HG03432 (cell line): ENCODE measurements at regions not wholly inside any gene's neighbourhood (a gene's known extent, or its start where the extent isn't known, plus 50 kb on each side); places are given as distances from the start of the nearest gene placed in this dataset.
"Not testable (repeated sequence)": the region's sequence is repeated elsewhere in the genome, so short reads cannot be mapped to it uniquely, and the experiment has no call there.

Source experiments
- ATAC-seq: cut with Tn5 transposase; IDR thresholded peaks from one replicate; pipeline ENCODE4 v1.9.1; 2021; ENCODE audit warnings: mild to moderate bottlenecking, moderate library complexity; ENCODE audit not compliant: unreplicated experiment

DNA sequence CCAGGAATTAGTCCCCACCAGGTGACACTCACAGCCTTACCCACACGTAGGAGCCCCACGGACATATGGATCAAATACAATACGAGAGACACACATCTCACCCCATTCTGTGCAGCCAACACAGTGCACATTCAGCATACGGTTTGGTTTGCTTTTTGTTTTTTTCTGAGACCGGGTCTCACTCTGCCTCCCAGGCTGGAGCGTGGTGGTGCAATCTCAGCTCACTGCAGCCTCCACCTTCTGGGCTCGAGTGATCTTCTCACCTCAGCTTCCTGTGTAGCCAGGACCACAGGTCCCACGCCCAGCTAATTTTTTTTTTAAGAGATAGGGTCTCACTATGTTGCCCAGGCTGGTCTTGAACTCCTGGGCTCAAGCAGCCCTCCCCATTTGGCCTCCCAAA lies 102.8 kb downstream of the POTEB start:
- not testable (repeated sequence) for ATAC-seq

DNA sequence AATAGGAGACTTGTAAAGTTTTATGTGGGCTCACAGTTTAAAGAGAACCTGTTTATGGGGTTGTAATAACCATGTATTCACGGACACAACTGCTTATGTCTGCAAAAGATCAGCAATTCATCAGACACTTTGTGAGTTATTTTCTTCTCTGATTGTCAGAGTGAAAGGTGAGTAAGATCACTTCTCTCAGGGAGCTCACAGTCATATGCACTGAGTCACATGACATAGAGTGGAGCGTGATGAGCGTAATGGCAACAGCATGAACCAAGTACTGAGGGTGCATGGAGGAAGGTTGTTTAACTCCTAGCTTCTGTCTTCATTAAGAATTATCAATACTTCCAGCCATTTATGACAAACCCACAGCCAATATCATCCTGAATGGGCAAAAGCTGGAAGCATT lies 111.0 kb downstream of the POTEB start:
- ATAC-seq: not testable (repeated sequence)

DNA sequence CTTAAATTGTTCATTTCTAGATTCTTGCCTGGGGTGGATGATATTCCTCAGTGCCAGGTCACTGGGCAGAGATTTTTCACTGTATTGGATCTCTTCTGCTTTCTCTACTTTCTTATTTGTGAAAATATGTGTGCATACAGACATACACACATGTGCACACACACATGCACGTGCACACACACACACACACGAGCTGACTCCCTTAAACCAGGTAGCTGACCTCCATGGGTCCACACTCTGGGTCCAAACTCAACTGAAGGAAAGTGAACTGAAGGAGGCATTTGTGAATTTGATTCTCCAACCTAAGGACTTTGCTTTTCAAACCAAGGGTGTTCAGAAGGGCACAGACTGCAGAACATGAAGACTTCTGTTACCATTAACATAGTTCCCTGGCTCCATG lies 113.8 kb downstream of the POTEB start:
- ATAC-seq: not testable (repeated sequence)

DNA sequence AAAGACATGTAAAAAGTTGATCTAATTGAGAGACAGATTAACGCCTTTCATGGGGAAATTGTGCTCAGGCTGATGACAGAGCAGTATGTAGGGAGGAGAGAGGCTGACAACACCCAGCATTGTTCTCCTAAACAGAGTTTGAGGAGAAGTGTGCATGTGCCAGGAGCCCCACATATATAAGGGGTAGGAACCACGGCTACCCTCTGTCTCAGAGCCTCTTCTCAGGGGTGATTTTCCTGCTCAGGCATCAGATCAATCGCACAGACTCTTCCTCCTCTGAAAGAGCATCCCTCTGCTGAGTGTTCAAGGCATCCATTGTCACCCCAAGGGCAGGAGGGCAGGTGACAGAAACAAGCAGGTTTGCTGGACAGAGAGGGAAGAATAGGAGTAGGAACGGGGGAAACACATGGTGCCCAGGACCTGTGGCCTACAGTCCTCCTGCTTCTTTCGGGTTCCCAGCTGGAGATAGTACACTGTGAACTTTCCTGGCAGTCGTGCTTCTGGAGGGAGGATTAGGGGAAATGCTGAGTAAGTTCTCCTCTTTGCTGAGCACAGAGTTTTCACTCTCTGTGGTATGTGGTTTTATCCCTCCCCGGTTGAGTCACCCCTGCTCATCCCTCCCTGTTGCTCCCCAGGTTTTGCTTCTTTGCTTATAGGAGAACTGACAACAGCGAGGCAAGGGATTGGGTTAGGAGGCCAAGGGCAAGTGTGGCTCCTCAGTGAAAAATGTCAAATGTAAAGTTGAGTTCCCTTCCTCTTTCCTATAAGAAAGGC lies 117.1 kb downstream of the POTEB start:
- not testable (repeated sequence) for ATAC-seq

DNA sequence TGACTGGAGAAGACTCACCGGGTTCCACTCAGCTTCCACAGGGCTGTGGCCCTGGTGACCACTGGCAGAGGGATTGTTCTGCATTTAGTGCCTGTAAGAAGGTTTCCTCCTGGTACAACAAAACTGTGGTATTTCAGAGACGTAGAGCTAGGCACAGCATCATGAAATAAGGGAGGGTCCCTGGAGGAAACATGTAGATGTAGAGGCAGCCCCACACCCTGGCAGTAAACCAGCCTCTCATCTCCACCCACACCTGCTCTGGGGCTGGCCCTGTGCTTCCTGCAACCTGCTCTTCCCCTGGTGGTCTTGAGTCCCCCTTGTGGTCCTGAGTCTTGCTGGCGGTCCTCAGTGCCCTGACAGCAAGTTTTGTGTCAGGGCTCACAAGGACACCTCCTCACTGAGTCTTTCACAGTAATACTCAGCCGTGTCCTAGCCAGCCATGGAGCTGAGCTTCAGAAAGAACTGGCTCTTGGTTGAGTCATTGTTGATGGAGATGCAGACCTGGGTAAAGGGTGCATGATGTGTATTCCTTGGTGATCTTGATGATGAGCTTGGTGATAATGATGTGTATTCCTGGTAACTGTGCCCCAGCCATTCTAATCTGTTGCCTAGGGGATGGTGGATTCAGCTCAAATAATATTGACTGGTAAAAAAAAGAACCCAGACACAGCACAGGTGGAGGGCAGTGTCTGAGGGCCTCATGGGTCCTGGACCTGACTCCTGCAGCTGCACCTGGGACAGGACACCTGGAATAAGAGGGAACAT lies 118.0 kb downstream of the POTEB start:
- ATAC-seq: not testable (repeated sequence)

DNA sequence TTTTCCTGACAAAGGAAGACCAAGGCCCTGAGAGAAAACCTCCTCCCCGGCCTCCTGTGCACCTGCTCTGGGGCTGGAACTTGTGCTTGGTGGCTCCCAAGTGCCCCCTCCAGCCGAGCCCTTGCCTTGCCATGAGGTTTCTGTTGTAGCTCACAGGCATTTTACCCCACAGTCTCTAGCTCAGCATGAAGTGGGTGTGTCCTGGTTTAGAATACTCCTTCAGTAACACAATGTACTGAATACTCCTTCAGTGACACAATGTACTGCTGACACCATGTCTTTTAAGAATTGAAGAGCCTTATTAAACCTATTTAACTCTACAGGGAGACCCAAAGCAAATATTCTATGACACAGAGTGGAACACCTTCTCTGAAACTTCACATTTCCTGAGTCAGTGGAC lies 123.7 kb downstream of the POTEB start:
- ATAC-seq: not testable (repeated sequence)

DNA sequence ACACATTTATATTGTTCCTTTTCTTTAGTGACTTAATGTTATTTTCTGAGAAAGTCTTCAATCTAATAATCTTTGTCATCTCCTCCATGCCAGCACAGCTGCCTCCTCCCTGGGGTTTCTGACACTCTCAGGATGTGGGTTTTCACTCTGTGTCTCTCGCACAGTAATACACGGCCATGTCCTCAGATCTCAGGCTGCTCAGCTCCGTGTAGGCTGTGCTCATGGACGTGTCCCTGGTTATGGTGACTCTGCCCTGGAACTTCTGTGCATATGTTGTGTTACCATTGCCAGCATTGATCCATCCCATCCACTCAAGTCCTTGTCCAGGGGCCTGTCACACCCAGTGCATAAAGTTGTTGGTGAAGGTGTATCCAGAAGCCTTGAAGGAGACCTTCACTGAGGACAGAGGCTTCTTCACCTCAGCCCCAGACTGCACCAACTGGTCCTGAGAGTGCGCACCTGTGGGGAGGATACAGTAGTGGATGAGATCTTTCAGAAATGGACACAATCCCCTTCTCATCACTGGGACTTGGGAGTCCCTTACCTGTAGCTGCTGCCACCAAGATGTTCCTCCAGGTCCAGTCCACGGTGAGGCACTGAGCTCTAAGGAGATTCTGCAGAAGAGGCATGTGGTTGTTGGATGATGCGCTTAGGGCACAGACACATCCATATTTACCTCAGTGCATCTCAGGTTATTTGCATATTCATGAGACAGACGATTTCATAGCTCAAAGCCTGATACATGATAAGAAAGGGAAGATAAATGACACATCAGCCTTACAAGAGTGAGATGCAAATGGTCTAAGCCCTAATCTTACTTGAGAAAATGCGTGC lies 125.2 kb downstream of the POTEB start:
- ATAC-seq: not testable (repeated sequence)

DNA sequence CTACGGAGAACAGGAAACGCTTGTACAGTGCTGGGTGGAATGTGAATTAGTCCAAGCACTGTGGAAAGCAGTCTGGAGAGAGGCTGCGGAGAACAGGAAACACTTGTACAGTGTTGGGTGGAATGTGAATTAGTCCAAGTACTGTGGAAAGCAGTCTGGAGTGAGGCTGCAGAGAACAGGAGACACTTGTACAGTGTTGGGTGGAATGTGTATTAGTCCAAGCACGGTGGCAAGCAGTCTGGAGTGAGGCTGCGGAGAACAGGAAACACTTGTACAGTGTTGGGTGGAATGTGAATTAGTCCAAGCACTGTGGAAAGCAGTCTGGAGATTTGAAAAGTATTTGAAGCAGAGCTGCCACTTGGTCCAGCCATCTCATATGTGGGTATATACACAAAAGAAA lies 128.4 kb downstream of the POTEB start:
- ATAC-seq: not testable (repeated sequence)

DNA sequence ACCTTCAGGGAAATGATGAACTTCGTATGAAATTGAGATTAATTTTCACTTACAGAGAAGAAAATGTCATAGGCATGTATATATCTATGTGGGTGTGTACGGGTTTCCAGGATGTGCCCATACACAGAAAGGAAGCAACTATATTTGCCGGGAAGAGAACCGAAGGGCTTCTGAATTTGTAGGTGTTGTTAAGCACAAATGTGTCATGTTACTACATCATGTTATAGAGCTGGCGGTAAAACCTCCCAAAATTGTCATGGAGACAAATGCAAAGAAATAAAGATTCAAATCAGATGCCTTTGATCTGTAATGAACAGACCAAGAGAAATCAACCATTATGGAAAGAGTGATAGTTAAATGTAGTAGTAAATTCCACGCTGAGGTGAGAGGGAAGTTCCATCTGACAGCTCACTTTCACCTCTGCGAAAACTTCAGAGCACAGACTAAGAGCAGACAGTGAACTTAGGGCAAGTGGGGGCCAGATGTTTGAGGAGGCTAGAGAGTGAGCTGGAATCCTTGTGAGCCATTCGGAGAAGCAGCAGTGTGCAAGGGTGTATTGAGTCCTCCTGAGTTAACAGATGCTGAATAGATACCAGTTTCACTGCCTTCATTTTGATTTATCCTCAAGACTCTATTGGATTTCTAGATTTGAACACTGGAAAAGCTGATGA lies 133.2 kb downstream of the POTEB start:
- ATAC-seq: not testable (repeated sequence)

DNA sequence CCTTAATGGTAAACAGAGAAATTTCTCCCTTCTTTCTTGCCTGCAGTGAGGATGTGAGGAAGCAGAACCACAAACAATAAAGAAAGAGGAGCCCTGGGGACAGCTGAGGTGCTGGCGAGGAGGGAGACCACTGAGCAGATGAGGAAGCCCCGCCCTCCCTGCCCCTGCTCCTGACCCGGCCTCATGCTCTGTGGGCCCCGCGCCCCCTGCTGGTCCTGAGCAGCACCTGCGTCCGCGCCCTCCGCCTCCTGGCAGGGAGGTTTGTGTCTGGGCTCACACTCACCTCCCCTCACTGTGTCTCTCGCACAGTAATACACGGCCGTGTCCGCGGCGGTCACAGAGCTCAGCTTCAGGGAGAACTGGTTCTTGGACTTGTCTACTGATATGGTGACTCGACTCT lies 135.5 kb downstream of the POTEB start:
- ATAC-seq: peak; percentile 69

DNA sequence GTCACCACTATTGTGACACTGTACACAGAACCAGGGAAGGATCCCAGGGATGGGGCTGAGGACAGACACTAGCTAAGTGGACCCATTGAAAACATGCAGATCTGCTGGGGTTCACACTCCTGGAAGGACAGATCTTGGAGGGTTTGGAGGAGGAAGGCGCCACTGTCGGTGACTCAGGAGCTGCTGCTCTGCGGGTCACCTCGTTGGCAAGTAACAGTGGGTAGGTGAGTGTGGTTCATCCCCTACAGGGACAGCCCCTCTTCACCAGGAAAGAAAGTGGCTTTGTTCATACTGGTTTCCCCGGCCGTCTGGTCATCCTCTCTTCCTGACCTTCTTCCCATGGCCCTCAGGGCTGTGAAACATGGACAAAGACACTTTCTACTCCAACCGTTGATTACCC lies 139.5 kb downstream of the POTEB start:
- not testable (repeated sequence) for ATAC-seq

DNA sequence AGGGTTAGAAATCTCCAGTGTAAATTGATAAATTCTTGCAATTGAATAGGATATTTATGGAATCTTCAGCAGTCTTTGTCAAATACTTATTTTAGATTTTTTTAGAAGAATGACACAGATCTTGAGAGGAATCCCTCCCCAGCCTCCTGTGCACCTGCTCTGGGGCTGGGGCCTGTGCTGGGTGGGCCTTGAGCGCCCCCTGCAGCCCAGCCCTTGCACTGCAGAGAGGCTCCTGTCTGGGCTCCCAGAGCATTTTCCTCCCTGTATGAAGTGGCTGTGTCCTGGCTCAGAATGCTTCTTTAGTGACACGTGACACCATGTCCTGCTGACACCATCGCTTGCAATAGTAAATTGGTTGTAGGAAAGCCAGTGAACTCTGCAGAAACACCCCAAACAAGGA lies 141.1 kb downstream of the POTEB start:
- not testable (repeated sequence) for ATAC-seq

DNA sequence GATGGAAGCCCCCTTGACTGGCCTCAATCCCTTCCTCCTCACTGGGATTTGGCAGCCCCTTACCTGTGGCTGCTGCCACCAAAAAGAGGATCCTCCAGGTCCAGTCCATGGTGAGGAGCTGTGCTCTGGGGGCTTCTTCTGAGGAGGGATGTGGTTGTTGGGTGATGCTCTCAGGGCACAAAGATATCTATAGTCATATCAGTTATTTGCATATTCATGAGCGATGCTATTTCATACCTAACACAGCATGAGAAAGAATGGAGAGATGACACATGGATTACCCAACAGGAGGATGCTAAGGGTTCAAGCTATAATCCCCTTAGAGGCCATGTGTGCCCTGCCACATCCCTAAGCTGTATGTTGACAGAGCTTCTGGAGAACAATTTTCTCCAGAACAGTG lies 141.7 kb downstream of the POTEB start:
- not testable (repeated sequence) for ATAC-seq

DNA sequence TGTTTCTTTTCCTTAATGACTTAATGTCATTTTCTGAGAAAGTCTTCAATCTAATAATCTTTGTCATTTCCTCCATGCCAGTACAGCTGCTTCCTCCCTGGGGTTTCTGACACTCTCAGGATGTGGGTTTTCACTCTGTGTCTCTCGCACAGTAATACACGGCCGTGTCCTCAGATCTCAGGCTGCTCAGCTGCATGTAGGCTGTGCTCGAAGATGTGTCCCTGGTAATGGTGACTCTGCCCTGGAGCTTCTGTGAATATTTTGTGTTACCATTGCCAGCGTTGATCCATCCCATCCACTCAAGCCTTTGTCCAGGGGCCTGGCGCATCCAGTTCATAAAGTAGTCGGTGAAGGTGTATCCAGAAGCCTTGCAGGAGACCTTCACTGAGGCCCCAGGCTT lies 142.2 kb downstream of the POTEB start:
- not testable (repeated sequence) for ATAC-seq

DNA sequence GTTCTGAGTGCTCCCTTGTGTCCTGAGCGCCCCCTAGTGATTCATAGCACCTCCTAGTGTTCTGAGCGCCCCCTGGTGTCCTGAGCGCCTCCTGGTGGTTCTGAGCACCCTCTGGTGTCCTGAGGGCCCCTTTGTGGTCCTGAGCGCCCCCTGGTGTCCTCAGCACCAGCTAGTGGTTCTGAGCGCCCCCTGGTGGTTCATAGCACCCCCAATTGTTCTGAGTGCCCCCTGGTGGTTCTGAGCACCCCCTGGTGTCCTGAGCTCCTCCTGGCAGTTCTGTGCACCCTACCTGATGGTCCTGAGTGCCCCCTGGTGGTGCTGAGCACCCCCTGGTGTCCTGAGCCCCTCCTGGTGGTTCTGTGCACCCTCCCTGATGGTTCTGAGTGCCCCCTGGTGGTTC lies 146.0 kb downstream of the POTEB start:
- ATAC-seq: peak; percentile 60

DNA sequence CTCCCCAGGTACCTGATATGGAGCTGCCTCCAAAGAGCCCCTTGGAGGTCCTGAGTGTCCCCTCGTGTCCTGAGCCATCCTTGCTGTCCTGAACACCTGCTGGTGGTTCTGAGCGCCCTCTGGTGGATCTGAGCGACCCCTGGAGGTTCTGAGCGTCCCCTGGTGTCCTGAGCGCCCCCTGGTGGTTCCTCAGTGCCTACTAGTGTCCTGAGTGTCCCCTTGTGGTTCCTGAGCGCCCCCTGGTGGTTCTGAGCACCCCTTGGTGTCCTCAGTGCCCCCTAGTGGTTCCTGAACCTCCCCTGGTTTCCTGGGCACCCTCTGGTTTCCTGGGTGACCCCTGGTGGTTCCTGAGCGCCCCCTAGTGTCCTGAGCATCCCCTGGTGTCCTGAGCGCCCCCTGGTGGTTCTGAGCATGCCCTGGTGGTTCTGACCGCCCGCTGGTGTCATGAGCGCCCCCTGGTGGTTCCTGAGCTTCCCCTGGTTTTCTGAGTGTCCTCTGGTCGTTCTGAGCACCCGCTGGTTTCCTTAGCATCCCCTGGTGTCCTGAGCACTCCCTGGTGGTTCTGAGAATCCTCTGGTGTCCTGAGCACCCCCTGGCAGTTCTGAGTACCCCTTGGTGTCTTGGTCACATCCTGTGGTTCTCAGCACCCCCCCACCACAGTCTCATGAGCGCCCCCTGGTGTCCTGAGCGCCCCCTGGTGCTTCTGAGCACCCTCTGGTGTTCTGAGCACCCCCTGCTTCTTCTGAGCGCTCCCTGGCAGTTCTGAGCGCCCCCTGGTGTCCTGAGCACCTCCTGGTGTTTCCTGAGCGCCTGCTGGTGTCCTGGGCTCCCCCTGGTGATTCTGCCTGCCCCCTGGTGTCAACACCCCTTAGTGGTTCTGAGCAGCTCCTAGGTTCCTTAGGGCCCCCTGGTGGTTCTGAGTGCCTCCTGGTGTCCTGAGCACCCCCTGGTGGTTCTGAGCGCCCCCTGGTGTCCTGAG lies 146.8 kb downstream of the POTEB start:
- ATAC-seq: peak; percentile 77

DNA sequence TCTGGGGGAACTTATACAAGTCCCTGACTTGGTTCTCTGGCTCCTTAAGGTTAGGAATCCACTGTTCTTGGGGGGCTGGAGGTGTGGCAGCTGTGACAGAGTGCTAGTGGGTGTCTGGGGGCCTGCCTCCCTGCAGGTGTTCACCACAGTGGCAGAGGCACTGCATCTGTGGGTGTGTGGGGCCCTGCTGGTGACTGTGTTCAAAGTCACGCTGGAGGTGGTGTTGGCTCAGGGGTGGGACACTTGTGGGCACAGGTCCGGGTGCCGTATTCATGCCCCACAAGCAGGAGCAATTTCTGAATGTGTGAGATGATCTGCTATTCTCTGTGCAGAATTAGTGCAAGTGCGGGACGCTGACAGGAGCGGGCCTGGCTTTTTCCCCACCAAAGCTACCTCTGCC lies 152.5 kb downstream of the POTEB start:
- not testable (repeated sequence) for ATAC-seq

DNA sequence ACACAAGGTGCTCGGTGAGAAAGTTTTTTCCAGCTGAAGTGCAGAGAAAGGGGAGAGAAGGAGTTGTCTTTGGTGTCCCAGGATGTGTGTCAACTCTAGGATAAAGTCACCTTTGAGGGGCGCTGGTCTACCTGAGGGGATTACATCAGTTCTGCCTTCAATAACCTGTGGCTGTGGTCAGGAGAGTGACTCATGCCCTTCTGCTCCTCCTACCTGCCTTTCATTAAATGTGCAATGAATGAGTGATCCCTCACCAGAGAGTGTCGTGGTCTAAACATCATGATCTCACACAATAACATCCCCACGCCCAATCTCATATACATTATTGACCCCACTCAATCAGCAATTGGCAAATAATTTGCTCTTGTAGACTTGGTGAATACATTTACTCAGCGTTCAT lies 156.4 kb downstream of the POTEB start:
- not testable (repeated sequence) for ATAC-seq

DNA sequence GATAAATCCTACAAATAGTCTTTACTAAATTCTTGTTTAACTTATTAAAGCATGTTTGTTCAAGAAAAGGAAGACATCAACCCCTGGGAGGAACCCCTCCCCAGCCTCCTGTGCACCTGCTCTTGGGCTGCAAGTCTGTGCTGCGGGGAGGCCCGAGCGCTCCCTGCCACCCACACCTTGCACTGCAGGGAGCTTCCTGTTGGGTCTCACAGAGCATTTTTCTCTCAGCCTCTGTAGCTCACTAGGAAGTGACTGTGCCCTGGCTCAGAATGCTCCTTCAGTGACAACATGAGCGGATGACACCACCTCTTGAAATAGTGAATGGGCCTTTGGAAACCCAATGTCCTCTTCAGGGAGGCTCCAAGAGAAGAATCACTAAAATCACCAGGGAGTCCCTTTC lies 158.8 kb downstream of the POTEB start:
- peak; percentile 74 for ATAC-seq

DNA sequence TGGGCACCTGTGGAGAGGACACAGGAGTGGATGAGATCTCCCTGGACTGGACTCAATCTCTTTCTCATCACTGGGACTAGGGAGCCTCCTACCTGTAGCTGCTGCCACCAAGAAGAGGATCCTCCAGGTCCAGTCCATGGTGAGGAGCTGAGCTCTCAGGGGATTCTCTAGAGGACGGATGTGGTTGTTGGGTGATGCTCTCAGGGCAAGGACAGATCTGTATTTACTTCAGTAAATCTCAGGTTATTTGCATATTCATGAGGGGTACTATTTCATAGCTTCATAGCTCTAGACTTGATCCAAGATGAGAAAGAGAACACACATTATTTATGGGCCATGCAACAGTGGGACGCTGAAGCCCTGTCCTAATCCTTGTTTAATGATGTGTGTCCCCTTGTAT lies 159.4 kb downstream of the POTEB start:
- peak; percentile 77 for ATAC-seq
